Body of pancreas (tissue), 4 donors: ENCODE measurements at regions not wholly inside any gene's neighbourhood (a gene's known extent, or its start where the extent isn't known, plus 50 kb on each side); places are given as distances from the start of the nearest gene placed in this dataset.

Experiments used
- POLR2A ChIP-seq, 3 donors: fragments of 450-650 bp; IDR thresholded peaks; one replicate each; pipeline ENCODE4 v1.6.1; 2016; ENCODE audit warnings: antibody characterized with exemption in 3 of 3, mild to moderate bottlenecking in 2 of 3
- TF ChIP-seq, protein P1 (sequence below), 7 experiments: fragments of 450-650 bp in 4 of 7; fragments of 200-600 bp in 3 of 7; sonication (generic) in 3 of 7; IDR thresholded peaks; one replicate each; pipeline ENCODE4 v1.5.1; 2016 to 2019; ENCODE audit warnings: antibody characterized with exemption in 7 of 7

DNA sequence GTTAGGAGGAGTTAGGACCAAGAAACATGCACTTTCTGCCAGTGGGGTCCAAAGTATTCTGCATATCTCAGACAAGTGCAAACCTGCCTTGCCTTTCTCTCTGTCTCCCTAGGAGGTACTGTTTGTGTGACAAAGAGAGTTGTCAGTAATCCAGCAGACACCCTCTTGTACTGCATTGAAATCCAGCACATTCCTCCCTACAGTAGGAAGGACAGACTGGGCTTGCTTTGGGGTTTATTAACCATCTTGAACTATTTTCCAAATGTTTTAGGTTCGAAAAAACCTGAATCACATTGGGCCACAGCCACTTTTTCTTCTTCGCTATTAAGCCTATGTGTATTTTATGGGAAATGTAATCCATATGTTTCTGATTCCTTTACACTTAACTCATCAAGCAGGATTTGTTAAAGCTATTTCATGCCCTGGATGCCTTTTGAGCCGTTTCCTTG, 204.2 kb upstream of the KCNJ16 start:
- no peak for TF ChIP-seq POLR2A (IDR thresholded peaks at IDR 0.05)
- TF ChIP-seq, protein P1, sequence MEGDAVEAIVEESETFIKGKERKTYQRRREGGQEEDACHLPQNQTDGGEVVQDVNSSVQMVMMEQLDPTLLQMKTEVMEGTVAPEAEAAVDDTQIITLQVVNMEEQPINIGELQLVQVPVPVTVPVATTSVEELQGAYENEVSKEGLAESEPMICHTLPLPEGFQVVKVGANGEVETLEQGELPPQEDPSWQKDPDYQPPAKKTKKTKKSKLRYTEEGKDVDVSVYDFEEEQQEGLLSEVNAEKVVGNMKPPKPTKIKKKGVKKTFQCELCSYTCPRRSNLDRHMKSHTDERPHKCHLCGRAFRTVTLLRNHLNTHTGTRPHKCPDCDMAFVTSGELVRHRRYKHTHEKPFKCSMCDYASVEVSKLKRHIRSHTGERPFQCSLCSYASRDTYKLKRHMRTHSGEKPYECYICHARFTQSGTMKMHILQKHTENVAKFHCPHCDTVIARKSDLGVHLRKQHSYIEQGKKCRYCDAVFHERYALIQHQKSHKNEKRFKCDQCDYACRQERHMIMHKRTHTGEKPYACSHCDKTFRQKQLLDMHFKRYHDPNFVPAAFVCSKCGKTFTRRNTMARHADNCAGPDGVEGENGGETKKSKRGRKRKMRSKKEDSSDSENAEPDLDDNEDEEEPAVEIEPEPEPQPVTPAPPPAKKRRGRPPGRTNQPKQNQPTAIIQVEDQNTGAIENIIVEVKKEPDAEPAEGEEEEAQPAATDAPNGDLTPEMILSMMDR (IDR thresholded peaks at IDR 0.05) = no peak
